HuH-7 (cell line): ENCODE measurements at regions not wholly inside any gene's neighbourhood (a gene's known extent, or its start where the extent isn't known, plus 50 kb on each side); places are given as distances from the start of the nearest gene placed in this dataset.

Source experiments
- DNase-seq: peaks from one replicate; pipeline ENCODE4 v3.0.0; 2011; ENCODE audit warnings: low spot score

DNA sequence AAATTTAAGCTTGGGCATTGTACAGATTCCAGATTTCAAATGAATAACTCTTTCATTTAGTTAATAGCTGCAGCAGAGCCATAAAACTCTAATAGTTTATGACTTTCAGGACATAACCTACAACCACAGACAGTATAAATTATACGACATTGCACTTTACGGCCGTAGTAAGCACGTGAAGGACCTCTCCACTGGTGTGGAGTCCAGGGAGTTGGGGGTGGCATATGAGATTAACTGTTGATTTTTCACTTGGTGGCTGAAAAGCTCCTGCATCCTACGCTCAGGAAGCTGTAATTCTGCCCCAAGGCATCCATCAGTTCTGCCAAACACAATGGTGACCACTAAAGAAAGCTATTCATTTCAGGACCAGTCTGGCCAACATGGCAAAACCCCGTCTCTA, 376.2 kb downstream of the SOX11 start:
- DNase-seq, result no peak

DNA sequence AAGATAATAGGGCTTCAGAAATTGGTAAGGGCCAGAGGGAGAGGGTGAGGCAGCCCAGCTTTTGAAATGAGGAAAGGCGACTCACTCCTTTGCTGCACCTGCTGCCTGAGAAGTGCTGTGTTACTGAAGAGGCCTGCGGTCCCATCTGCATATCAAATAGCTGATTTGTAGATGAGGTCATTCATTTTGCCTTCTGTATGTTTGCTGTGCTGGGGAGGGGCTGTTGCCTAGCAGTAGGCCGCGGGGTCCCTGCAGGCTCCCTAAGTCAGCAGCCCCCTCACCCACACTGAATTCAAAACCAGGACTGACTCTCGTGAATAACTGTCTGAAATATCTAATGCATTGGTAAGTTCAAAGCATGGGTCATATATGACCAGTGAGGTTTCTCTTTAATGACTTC, 377.2 kb downstream of the SOX11 start:
- DNase-seq, result no peak

DNA sequence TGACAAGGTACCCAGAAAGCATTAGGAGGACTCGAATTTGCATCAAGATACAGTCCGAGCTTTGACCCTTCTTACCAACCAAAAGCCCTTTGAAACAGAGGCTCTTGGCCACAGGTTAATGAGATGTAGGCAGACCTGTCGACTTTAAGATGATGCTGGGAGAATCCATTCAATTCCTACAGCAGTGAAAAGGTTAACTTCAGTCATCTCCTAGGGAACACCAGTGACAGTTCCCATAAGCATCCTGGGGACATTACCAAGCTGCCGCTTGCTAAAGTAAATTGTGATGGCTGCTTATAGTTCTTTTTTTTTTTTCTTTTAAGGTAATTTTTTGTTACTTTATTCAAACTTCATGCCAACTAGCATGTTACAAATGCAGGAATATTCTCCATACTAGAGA, 379.3 kb downstream of the SOX11 start:
- DNase-seq, result no peak

DNA sequence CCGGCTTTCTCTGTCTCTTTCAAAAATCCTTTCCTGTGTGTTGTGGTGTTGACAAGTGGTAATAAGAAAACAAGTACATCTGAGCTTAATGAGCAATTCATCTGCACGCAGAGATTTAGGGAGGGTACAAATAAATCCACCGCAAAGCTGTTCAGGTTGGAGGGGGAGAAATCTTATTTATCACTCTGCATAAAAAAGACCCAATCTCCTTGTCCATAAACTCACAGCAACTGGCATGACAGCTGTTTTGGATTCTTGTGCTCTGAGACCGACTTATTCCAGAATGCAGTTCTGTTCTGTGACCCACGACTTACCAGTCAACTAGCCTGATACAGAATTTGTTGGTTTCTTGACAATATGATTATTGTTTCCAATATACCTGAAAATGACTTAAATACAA, 380.1 kb downstream of the SOX11 start:
- no peak for DNase-seq

DNA sequence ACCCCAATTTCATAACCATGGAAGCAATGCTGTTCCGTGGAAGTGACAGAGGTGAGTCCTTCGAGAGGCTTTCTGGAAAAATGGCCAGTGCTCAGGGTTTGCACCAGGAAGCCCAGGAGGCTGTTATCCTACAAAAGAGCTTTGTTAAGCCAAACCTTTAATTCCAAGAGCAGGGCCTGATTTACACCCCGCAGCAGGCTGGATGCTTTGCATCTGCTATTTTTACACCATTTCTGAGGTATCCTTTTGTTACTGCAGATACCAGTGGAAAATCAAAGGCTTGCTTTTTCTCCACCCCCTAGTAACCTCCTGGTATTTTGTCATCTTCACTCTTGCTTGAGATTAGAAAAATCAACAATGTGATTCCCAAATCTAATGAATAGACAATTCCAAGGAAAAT, 380.6 kb downstream of the SOX11 start:
- DNase-seq, result no peak

DNA sequence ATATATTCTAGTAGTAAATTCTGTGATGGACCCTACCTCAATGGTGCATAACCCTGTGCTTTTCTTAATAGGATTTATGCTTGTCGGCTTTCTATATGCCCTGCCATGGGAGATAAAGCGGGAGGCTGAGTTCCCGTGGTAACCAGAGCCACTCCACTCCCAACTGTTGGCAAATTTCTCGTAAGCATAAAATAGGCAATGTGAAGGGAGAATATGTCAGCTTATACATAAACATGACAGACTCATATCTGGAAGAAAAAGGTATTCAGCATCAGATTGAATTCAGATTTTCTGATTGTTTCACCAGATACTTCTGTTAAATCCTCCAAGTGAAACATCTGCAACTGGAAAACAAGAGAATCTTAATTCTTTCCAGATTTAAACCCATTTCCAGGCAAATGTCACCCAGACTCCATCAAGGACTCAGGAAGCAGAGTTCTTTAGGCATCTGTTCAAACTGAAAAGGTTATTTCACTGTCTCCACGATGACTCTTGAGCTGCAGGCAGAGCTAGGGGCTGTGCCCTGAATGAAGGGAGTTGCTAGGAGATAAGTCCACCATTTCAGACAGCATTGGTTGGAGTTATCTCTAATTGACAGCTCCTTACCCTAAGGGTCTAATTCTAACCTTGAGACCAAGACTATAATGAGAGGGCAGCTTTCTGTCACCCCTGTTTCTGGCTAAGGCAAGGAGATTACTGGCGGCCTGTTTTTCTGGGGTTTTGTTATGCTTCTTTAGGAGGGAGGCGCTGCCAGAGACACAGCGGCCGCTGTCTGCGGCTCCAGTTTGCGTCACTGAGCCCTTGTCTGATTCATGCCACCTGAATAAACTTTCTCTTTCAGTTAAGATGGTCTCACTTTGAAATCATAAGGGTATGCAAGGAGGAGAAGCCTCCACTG, 381.3 kb downstream of the SOX11 start:
- DNase-seq, result no peak

DNA sequence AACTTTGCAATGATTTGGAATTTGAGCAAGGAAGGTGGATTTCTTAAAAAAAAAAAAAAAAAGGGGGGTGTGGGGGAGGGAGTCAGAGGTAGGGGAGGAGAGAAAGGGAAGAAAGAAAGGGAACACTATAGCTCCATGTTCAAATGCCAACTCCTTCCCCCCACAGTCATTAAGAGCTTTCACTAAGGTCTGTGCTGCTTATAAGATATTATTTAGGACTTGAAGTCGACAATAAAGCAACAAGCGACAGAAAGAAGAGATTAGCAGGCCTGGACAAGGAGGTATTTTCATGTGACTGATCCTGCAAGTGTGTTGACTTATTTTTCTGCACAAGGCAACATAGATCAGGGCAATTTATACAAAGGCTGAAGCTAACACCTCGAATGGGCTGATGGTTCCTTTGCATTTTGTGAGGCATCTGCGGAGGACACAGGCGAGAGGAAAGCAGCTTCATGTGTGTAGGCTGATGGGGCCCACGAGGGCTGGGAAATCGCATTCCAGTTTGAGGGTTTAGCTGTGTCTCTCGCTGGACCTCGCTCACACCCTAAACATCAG, 382.0 kb downstream of the SOX11 start:
- no peak for DNase-seq

DNA sequence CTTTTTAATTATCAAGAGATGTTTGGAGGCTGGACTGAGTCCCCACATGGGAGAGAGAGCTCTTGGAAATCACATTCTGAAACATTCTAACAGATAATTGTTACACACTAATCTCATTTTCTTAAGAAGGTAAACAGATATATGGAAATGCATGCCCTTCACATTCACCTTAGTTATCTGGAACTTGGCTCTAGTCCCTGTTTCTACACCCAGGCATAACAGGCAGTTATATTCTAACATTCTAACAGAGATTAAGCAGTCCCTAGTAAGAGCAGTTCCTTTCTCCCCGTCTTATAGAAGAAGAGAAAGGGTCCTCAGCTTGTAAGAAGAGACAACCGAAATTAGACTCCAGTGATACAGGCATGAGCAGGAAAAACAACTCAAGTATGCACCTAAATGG, 385.4 kb downstream of the SOX11 start:
- no peak for DNase-seq

DNA sequence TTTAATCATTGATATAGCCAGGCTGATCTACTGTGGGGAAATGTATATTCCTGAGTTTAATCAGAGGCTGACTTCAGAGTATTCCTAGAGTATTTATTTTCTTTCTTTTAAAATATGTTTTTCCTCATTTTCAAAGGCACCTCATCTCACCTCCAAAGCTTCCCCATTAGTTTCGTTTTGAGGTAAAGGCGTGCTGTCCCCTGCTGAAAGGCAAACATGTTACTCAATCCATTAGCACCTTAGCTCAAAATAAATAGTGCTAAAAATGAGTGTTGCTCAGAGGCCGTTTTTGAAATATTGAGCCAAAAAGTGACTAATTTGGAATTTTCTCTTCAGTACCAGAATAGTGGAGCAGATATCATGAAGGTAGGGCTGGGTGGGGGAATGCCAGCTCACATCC, 386.2 kb downstream of the SOX11 start:
- DNase-seq, result no peak

DNA sequence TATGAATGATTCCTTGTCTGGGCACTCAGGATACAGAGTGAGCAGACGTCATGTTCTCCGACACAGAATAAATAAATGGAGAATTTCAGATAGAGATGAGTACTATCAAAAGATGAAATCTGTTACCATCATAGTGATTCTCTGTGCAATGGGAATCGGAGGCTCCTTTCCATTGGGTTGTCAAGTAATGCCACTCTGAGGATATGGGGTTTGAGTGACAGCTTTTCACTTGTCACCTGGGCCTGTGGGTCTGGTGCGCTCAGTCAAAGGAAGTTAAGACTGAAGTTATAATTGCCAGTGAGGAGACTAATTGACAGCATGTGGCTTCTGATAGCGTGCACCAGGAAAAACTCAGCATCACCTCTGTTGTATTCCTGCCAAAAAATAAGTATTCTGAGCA, 387.2 kb downstream of the SOX11 start:
- no peak for DNase-seq

DNA sequence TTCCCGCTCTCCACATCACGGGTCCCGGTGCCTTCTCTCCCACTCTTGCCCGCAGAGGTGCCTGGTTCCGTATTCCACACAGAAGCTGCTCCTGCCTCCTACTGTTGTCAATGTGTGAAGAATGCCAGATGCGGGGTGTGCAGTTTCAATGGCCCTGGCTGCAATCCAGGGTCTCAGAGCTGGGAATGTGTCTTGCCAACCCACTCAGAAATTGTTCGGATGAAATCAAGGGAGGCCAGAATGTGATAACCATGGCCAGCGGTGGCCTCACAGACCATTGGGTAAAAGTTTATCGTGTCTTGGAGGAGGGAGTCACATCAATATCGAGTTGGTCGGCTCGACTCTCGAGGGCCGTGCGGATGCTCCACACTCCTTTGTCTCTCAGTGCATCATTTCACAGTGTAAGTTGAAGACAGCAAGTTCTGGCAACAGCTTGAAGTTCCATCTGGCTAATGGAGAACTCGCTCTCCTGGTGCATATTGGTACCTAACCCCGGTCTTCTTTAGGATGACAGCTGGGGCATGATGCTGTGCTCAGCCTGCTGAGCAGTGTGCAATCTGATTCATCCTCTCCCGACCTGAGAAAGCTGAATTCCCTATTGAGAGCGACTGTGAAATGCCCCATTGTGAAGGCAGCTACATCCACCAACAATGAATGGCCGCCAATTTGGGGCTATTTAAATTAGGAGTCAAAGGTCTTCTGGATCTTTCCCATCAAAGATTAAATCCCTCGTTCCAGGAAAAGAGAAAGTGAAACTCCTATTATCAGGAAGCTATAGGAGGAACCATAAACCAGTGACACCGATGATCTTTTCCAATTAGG, 389.0 kb downstream of the SOX11 start:
- DNase-seq, result no peak

DNA sequence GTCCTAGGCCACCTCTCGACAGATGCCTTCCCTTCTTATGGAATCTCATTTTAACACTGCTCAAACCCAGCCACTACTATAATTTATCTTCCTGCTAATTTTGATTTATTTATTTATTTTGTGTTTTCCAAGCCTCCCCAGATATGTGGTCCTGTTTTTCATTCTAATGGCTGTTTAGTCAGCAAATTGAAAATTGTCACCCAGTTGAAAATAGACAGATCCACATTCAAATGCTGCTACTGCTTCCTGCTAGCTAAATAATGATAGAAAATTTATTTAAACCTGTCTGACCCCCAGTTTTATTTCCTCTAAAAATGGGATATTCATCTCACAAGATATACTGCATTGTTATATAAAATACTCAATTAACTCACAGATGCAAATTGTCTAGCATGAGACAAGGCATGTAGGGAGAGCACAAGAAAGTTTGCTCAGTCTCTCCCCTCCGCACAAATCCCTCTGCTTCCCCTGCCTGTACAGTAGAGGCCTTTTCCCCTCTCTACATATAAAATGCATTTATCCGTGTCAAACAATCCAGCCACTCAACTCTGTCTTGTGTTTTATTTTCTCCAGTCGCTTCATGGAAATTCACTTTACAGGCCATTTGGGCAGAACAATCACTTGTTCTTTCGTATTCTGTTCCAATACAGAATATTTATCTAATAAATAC, 389.9 kb downstream of the SOX11 start:
- no peak for DNase-seq

DNA sequence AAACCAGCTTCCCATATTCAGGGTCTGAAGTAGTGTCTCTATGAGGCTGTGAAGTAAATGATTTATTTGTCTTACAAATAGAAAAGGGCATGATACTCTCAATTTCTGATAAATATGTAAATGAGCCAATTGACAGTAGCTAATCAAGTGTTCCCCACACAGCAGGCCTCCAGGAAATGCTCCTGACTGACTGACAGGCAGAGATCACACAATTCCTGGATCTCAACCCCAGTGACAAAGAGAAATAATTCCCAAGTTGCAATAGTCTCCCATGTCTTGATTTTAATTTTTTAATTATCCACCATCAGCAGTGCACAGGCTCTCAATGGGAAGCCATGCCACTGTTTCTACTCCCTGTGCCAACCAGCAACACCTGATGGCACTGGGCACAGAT, 390.4 kb downstream of the SOX11 start:
- DNase-seq, result no peak

DNA sequence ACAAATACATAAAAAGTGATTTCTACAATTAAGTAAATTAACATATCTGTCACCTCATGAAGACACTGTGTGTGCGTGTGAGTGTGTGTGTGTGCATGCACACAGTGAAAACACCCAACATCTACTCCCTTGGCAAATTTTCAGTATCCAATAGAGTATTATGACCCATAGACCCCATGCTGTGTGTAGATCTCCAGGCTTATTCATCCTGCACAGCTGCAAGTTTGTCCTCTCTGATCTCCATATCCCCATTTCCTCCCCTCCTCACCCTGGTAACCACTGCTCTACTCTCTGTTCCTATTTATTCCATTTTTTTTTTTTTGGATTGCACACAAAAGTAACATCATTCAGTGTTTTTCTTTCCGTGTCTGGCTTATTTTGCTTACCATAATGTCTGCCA, 391.0 kb downstream of the SOX11 start:
- DNase-seq, result no peak

DNA sequence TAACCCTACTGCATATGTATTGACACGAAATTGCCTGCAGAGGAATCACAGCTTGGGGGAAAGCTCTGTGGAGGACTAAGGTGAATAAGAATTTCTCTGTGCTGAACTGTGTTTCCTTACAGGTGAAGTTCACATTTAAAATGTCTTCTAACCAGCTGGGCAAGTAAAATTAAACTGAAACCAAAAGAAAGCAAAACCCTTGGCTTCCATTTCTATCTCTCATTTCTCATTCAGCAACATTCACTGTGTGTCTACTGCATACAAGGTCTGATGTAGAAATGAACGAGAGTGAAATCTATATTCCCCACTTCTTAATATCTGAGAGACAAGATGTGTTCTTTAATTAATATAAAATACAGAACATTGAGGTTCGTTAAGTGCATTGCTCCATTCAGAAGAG, 397.3 kb downstream of the SOX11 start:
- no peak for DNase-seq

DNA sequence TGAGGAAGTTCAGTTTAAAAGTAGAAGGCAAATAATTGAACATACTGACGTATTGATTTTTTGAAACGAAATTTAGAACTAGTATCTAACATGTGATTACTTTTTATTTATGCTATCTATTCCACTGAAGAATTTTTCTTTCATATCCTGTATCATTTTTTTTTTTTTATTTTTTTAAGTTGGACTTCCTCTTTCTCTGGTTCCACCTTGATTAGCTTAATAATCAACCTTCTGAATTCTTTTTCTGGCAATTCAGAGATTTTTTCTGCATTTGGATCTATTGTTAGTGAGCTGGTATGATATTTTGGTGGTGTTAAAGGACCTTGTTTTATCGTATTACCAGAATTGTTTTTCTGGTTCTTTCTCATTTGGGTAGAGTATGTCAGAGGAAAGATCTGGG, 411.2 kb downstream of the SOX11 start:
- no peak for DNase-seq

DNA sequence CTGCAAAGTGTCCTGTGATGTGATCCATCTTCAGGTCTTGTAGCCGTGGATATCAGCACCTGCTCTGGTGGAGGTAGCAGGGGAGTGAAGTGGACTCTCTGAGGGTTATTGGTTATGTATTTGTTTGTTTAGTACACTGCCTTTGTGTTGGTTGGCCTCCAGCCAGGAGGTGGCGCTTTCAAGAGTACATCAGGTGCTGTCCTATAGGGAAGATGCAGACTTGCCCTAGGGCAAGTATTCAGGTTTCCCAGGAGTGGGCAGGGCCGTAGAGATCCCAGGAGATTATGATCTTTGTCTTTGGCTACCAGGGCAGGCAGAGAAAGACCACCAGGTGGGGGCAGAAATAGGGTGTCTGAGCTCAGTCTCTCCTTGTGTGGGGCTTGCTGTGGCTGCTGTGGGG, 411.8 kb downstream of the SOX11 start:
- no peak for DNase-seq

DNA sequence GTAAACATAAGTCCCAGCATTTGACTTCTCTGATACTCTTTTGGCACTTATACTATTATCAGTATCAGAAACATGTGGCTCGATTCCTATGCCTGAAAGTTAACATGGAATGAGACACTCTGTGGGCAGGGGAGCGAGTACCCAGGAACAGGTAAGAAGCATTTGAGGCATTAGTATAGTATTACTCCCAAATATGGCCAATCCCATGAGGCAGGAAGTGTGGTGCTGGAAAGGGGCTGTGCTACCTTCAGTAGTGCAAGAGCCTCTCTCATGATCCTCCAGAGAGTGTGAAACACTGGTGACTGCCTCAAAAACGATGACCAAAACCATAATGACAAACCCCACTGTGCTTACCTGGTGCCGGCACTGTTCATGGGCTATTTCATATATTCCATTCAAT, 415.1 kb downstream of the SOX11 start:
- no peak for DNase-seq

DNA sequence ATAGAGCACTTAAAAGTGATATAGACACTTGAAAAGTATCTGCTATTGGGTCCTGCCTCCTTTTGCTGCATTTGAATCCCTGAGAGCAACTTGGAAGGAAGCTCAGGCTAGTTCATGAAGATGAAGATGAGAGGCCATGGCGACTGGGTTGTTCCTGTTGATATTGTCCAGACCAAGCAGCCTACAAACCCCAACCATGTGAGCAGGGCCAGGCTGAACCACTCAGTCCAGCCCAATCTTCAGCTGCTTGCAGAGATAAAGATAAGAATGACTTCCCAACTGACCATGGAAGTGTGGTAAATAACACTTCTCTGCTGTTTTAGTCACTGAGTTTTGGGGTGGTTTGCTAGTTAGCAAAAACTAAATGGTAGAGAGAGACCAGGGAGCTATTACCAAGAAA, 417.6 kb downstream of the SOX11 start:
- DNase-seq, result no peak

DNA sequence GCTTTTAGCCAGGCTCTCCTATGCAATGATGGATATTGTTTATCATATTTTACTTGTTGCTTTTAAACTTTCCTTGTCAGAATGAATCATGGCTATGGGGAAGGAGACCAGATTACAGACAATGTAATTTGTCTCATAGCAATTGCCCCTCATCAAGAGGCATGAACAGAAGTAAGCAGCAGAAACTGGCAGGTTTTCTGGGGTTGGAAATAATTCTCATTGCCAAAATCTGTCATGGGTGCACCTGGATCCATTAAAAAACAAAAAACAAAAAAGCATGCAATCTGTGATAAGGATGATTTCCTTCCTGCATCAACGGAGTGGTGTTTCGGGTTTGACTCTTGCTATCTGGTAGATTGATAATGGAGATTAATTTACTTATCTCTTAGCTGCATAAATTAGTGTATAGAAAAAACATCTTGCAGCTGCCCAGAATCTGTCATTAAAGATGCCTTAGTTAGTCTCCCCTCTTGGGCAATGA, 419.6 kb downstream of the SOX11 start:
- DNase-seq, result no peak

DNA sequence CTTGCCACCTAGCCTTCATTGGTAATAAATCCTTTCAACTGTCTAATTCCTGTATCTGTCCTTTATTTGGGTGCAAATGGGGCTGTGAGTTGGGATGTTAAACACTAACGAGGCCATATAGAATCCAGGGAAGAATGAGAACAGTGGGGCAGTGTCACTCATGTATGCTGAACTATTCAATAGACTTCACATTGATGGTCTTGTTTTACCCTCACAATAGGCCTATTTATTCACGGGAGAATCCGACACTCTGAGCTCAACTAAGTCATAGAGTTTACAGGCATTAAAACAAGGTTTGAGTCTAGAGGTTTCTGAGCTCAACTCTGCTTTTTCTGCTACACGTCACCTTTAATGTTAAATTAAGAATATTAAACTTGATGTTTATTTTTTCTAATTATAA, 421.6 kb downstream of the SOX11 start:
- DNase-seq, result no peak

DNA sequence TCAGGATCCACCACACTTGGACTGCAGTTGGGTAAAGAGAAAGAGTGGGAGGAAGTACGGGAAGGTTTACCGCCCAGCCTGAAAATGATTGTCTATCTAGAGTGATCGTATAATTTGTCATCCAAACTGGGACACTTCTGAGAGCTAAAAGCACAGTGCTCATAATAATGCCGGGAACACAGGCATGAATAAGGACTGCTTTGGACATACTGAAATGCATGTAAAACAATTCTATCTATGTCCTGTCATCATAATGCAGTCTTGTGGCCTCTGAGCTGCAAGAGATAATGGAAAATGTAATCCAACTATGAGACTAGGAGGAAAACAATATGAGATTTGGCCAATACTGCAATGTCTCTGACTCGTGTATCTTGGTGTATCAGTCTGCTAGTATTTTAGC, 435.5 kb downstream of the SOX11 start:
- no peak for DNase-seq
